HepG2 (cell line): ENCODE measurements at regions not wholly inside any gene's neighbourhood (a gene's known extent, or its start where the extent isn't known, plus 50 kb on each side); places are given as distances from the start of the nearest gene placed in this dataset.
A peak's percentile ranks its signal among the peaks of the same experiment; 100 is the strongest.

ENCODE experiments used
- ATF1 ChIP-seq: IDR thresholded peaks from 2 replicates; pipeline ENCODE4 v1.6.1; 2016; ENCODE audit warnings: mild to moderate bottlenecking, control low read depth
- CHD2 ChIP-seq: IDR thresholded peaks from 2 replicates; pipeline ENCODE4 v1.6.1; 2011; ENCODE audit warnings: low read depth, low read length, improper control_type of control experiment
- GATAD2A ChIP-seq: IDR thresholded peaks from 2 replicates; pipeline ENCODE4 v1.6.1; 2016
- HES4 ChIP-seq: sonication (generic); formaldehyde crosslinking; IDR thresholded peaks from 2 replicates; pipeline ENCODE4 v1.9.0; 2021; ENCODE audit warnings: mild to moderate bottlenecking, missing genetic modification reagents, borderline replicate concordance
- HMGXB3 ChIP-seq: sonication (generic); formaldehyde crosslinking; IDR thresholded peaks from 2 replicates; pipeline ENCODE4 v1.4.0; 2020; ENCODE audit warnings: missing genetic modification reagents, borderline replicate concordance
- KLF6 ChIP-seq: IDR thresholded peaks from 2 replicates; pipeline ENCODE4 v1.8.0; 2016; ENCODE audit warnings: missing biosample characterization, missing genetic modification reagents
- MAX ChIP-seq: IDR thresholded peaks from 2 replicates; pipeline ENCODE4 v1.6.1; 2012; ENCODE audit warnings: inconsistent platforms
- NFIC ChIP-seq: IDR thresholded peaks from 2 replicates; pipeline ENCODE4 v1.6.1; 2012; ENCODE audit warnings: mild to moderate bottlenecking, low read length, inconsistent platforms
- RFX5 ChIP-seq: IDR thresholded peaks from 2 replicates; pipeline ENCODE4 v1.6.1; 2011; ENCODE audit warnings: low read depth, low read length, improper control_type of control experiment
- SNAPC5 ChIP-seq: sonication (generic); formaldehyde crosslinking; IDR thresholded peaks from 2 replicates; pipeline ENCODE4 v1.8.1; 2023; ENCODE audit warnings: mild to moderate bottlenecking, missing genetic modification reagents, borderline replicate concordance
- YEATS4 ChIP-seq: sonication (generic); formaldehyde crosslinking; IDR thresholded peaks from 2 replicates; pipeline ENCODE4 v1.4.0; 2020; ENCODE audit warnings: missing genetic modification reagents, borderline replicate concordance
- ZBTB14 ChIP-seq: sonication (generic); formaldehyde crosslinking; IDR thresholded peaks from 2 replicates; pipeline ENCODE4 v1.4.0; 2020; ENCODE audit warnings: missing genetic modification reagents
- ZFP62 ChIP-seq: sonication (generic); formaldehyde crosslinking; IDR thresholded peaks from 2 replicates; pipeline ENCODE4 v1.4.0; 2020; ENCODE audit warnings: missing genetic modification reagents
- ZNF234 ChIP-seq: sonication (generic); formaldehyde crosslinking; conservative IDR thresholded peaks from 2 replicates; pipeline ENCODE4 v1.5.1; 2020; ENCODE audit warnings: mild to moderate bottlenecking, missing genetic modification reagents
- ZNF253 ChIP-seq: sonication (generic); formaldehyde crosslinking; IDR thresholded peaks from 2 replicates; pipeline ENCODE4 v1.8.0; 2022; ENCODE audit warnings: mild to moderate bottlenecking, missing genetic modification reagents, borderline replicate concordance
- ZNF263 ChIP-seq: sonication (generic); formaldehyde crosslinking; IDR thresholded peaks from 2 replicates; pipeline ENCODE4 v1.4.0; 2020; ENCODE audit warnings: missing genetic modification reagents
- ZNF333 ChIP-seq: sonication (generic); formaldehyde crosslinking; IDR thresholded peaks from 2 replicates; pipeline ENCODE4 v1.4.0; 2020; ENCODE audit warnings: mild to moderate bottlenecking, missing genetic modification reagents, borderline replicate concordance
- ZNF382 ChIP-seq: sonication (generic); formaldehyde crosslinking; IDR thresholded peaks from 2 replicates; pipeline ENCODE4 v1.5.0; 2020; ENCODE audit warnings: missing genetic modification reagents, mild to moderate bottlenecking, borderline replicate concordance
- ZNF790 ChIP-seq: sonication (generic); formaldehyde crosslinking; IDR thresholded peaks from 2 replicates; pipeline ENCODE4 v1.8.0; 2022; ENCODE audit warnings: missing genetic modification reagents, mild to moderate bottlenecking, borderline replicate concordance
- TF ChIP-seq, protein P1 (sequence below): sonication (generic); formaldehyde crosslinking; IDR thresholded peaks from 2 replicates; pipeline ENCODE4 v1.5.0; 2020; ENCODE audit warnings: missing genetic modification reagents
- TF ChIP-seq, protein P2 (sequence below): sonication (generic); formaldehyde crosslinking; conservative IDR thresholded peaks from 2 replicates; pipeline ENCODE4 v1.4.0; 2020; ENCODE audit warnings: missing genetic modification reagents

- TF ChIP-seq ZBTB14 = no peak
- TF ChIP-seq MAX = peak; percentile 27; the same call in 1 of the 2 replicates
- no peak for TF ChIP-seq ZNF253 (CRISPR knock-in tag)
- no peak for TF ChIP-seq CHD2
- peak; percentile 91 for TF ChIP-seq GATAD2A (CRISPR knock-in tag)
- peak; percentile 96 for TF ChIP-seq NFIC
- TF ChIP-seq ZFP62 (CRISPR knock-in tag) = no peak
- TF ChIP-seq ZNF263 = no peak
- TF ChIP-seq HMGXB3 (CRISPR knock-in tag) = no peak
- TF ChIP-seq, protein P1, sequence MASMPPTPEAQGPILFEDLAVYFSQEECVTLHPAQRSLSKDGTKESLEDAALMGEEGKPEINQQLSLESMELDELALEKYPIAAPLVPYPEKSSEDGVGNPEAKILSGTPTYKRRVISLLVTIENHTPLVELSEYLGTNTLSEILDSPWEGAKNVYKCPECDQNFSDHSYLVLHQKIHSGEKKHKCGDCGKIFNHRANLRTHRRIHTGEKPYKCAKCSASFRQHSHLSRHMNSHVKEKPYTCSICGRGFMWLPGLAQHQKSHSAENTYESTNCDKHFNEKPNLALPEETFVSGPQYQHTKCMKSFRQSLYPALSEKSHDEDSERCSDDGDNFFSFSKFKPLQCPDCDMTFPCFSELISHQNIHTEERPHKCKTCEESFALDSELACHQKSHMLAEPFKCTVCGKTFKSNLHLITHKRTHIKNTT (CRISPR knock-in tag) = no peak
- no peak for TF ChIP-seq RFX5
- no peak for TF ChIP-seq ZNF790 (CRISPR knock-in tag)
- TF ChIP-seq ZNF333 (CRISPR knock-in tag) = no peak
- TF ChIP-seq KLF6 (CRISPR knock-in tag) = no peak
- TF ChIP-seq, protein P2, sequence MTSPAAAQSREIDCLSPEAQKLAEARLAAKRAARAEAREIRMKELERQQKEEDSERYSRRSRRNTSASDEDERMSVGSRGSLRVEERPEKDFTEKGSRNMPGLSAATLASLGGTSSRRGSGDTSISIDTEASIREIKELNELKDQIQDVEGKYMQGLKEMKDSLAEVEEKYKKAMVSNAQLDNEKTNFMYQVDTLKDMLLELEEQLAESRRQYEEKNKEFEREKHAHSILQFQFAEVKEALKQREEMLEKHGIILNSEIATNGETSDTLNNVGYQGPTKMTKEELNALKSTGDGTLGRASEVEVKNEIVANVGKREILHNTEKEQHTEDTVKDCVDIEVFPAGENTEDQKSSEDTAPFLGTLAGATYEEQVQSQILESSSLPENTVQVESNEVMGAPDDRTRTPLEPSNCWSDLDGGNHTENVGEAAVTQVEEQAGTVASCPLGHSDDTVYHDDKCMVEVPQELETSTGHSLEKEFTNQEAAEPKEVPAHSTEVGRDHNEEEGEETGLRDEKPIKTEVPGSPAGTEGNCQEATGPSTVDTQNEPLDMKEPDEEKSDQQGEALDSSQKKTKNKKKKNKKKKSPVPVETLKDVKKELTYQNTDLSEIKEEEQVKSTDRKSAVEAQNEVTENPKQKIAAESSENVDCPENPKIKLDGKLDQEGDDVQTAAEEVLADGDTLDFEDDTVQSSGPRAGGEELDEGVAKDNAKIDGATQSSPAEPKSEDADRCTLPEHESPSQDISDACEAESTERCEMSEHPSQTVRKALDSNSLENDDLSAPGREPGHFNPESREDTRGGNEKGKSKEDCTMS (CRISPR knock-in tag) = no peak
- peak; percentile 55; the same call in 1 of the 2 replicates for TF ChIP-seq ATF1 (CRISPR knock-in tag)
- no peak for TF ChIP-seq ZNF234
- TF ChIP-seq YEATS4 (CRISPR knock-in tag) = no peak
- peak; percentile 60; the same call in 1 of the 2 replicates for TF ChIP-seq SNAPC5 (CRISPR knock-in tag)
- TF ChIP-seq HES4 (CRISPR knock-in tag) = no peak
- no peak for TF ChIP-seq ZNF382 (CRISPR knock-in tag)
These were observed 138.8 kb downstream of the DKK1 start (continued) for GRCh38 chr10:52452600-52453493.
